ENCODE measurements at regions not wholly inside any gene's neighbourhood (a gene's known extent, or its start where the extent isn't known, plus 50 kb on each side); places are given as distances from the start of the nearest gene placed in this dataset.

GRCh38 chr6:4402477-4402976 is 267.2 kb upstream of the ECI2 start:
- DNase-seq = no peak

GRCh38 chr6:4401408-4402368 is 266.3 kb upstream of the ECI2 start:
- DNase-seq = no peak

- DNase-seq = no peak
These were observed 264.3 kb upstream of the ECI2 start for GRCh38 chr6:4399656-4400055.

DNA sequence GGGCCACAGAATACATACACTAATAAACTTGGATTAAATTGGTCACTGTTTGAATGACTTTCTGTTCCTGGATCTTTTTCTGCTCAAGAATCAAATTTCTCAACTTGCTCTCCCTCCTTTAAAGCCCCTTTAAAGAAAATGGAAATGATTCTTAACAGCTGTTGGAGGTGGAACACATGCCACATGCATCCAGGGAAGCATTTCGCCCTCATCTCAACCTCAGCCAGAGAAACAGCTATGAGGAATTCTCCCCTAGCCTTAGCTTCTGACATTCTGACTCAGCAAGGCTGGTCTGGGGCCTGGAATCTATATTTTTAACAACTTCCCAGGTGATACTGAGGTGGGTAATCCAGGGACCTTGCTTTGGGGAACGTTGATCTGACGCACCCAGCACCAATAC is 263.4 kb upstream of the ECI2 start:
- no peak for DNase-seq

GRCh38 chr6:4397307-4397706 is 261.9 kb upstream of the ECI2 start:
- no peak for DNase-seq

GRCh38 chr6:4396044-4396443 is 260.7 kb upstream of the ECI2 start:
- no peak for DNase-seq

DNA sequence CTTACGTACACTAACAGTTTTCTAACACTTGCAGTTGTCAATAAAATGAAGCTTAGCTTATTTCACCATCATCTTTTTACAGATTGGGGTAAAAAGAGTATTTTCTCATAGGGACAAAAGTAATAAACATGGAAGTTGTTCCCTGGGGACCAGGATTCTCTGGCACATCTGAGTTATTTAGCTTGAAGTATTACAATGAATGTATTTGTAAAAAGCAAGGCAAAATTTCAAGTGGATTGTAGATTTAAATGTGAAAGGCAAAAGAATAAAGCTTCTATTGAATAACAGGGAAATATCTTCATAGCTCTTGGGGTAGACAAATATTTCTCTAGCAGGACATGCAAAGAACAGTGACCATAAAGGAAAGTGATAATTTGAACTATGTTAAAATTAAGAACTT is 260.0 kb upstream of the ECI2 start:
- no peak for DNase-seq

DNA sequence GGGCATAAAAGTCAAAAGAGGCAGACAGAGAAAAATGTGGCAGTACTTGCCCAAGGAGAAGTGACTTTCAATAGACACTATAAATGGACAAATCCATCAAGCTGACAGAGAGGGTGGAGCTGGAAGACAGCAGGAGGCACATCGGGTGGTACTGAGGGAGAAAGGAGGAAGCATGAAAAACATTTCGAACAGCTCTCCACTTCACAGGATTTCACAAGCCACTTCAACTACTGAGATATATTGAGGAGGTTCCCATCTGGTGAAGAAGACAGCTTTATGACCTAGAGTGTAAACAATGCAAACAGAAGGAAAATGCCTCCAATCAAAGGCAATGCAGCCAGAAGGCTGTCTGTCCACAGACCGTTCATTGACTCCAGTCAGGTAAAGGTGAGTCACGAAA is 259.4 kb upstream of the ECI2 start:
- no peak for DNase-seq

- no peak for DNase-seq
These were observed 253.3 kb upstream of the ECI2 start for GRCh38 chr6:4388675-4389074.

- no peak for DNase-seq
These were observed 249.3 kb upstream of the ECI2 start for GRCh38 chr6:4384656-4385055.

DNA sequence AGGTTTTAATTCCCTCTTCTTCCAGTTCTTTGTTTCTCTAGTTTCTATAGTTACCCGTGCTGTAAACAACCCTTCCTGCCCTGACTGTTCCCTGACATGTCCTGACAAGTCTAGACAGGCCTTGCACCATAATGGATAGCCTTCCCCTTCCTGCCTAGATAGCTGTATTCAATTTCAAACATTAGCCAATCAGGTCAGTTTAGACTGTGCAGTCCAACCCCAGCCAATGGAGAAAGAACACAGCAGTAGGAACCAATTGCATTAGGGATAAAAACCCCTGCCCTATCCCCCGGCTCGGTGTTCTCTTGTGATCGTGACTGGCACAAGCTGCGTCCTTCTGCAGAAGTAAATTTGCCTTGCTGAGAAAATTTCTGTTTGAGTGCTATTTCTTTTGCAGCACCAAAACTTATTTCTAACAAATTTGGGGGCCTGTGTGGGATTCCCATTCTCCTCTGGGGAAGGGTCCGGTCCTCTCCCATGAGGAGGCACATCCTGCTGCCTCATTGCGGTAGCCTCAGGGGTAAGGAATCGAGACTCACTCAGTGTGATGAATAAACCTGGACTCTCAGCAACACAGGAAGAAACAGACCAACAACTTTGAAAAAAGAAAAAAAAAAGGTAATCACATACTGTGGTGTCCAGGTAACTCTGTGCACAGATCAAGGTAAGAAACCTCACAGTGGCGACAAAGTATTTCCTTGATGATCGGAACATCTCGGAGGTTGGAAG is 248.7 kb upstream of the ECI2 start:
- DNase-seq = no peak

GRCh38 chr6:4382362-4382853 is 247.0 kb upstream of the ECI2 start:
- no peak for DNase-seq

- DNase-seq = no peak
These were observed 246.0 kb upstream of the ECI2 start for GRCh38 chr6:4381381-4381780.

DNA sequence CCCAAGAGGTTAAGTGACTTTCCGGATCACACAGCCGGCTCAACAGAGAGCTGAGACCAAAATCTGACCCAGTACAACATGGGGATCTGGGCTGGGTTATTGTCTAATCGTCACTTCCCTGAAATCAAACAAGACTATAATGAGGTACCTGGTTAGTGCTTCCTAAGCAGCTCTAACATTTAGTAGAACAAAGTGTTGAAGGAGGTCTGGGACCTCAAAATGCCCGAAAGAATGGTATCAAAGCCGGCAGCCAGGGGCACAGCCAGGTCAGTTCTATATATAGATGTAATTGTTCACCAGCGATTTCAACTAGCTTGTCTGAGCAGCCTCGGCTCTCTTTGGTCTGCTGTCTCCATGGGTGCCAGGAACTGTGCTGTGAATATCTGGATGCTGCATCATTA is 245.5 kb upstream of the ECI2 start:
- no peak for DNase-seq

DNA sequence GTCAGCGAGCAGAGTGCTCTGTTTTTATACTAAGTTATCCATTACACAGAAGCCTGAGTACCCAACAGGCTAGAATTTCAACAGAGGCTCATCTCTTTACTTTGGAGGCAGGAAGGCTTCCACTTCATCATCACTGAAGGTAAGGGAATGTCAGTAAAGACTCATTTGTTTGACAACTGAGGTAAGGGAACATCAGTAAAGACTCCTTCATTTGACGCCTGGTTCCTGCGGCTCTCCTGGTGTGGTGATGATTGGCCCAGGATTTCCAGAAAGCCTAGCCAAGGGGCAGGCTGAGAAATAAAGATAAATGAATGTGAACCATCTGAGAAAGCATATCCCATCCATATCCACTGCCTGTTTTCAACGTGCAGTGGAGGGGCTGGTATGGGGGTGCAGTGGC is 244.6 kb upstream of the ECI2 start:
- no peak for DNase-seq

DNA sequence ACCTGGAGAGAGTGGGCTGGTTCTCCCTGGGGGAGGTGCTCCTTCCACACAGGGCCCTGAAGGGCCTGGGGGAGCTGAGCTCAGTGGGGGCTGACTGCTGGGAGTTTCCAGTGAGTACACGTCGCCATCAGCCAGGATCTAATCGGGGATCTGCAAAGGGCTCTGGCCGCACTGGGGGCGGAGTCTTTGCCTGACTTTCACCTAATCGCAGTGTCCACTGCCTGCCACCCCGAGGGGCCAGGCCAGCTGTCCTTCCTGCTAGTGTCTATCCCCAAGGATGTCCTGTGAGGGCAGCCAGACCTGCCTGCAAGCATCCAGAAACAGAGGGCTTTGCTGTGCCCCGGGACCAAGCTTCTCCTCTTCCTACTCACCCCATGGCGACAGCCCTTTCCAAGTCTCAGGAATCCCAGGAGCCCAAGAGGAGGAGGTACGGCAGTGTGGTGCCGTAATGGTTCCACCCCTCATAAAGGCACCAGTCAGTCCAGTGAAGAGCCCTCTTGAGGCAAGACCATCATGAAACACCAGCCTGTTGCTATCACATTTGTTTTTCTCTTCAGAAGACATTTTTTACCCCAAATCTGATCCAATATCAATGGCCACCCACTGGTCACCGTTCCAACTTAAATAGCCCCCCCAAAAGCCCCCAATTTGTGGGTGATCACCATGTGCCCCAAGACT is 243.1 kb upstream of the ECI2 start:
- DNase-seq = no peak

- no peak for DNase-seq
These were observed 242.2 kb upstream of the ECI2 start for GRCh38 chr6:4377603-4378002.

DNA sequence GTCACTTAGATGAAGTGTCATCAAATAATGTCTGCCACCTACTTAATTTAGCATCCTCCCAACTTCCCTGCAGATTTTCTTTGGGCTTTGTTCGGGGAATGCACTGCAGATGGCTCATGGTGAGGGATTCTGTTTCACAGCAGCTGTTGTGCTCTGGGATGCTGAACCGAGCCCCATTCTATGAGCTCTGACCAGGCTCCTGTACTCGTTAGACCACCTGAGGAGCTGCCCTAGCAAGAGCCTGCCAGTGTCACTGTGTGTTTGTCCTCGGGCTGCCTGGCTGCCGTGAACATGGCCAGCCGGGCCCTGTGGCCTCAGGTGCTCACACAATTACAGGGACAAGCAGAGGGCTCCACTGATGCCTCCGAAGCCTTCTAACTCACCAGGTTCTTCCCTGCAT is 238.8 kb upstream of the ECI2 start:
- no peak for DNase-seq

- DNase-seq = no peak
These were observed 237.5 kb upstream of the ECI2 start for GRCh38 chr6:4372866-4373265.

- DNase-seq = no peak
These were observed 236.0 kb upstream of the ECI2 start for GRCh38 chr6:4371207-4371921.

- no peak for DNase-seq
These were observed 234.7 kb upstream of the ECI2 start for GRCh38 chr6:4370066-4370465.

DNA sequence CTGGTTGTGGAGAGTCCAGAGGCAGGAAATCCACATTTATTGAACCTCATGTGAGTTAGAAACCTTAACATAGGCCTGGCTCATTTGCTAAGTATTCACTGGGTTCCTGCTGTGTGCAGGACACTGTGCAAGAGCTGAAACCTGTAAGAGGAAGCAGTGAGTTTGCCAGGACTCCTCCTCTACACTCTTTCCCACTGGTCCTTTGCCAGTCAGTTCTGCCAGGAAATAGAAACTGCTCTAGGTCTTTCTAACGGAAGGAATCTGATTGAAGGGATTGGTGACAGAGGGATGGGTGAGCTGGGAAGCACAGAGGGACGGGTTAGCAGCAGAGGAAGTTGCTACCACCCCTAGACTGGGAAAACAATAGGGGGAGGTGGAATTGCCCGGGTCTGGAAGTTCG is 234.2 kb upstream of the ECI2 start:
- no peak for DNase-seq

DNA sequence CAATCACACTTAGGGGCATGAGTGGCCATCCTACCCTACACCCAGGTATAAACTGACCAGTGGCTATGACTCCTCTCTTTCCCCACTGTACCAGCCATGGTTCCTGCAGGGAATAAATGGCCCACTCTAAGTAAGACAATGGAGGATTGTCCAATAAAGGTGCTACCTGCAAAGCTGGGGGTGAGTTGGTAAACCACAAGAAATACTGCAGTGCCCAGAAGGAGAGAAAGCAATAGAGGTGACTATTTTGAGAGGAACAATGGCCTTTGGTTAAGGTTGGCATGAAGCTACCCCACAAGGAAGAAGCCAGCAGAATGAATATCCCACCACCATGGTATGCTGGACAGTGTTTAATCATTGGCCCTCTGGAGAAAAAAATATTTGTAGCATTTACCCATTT is 233.3 kb upstream of the ECI2 start:
- no peak for DNase-seq

Data from activated T-cell treated with anti-CD3 and anti-CD28 coated beads for 4 hours (primary cell).